ENCODE measurements at regions not wholly inside any gene's neighbourhood (a gene's known extent, or its start where the extent isn't known, plus 50 kb on each side); places are given as distances from the start of the nearest gene placed in this dataset.
A peak's percentile ranks its signal among the peaks of the same experiment; 100 is the strongest.

GRCh38 chr18:40529478-40529877 is 1425.6 kb upstream of the PIK3C3 start:
- DNase-seq, result no peak
- Histone ChIP-seq H3K9me3 (no peaks in the 10 kb centered on the region), H3K4me1 (no peaks in the 10 kb centered on the region), H3K4me3 (no peak overlapping the region), H3K27ac (no peak overlapping the region), H3K36me3 (ENCODE audit: low read depth, missing control alignments) (no peaks in the 10 kb centered on the region), H3K27me3 (no peaks in the 10 kb centered on the region)
- TF ChIP-seq CTCF (IDR thresholded peaks at IDR 0.05), result peak in 1 of 3 experiments; percentile 25
- no peak for TF ChIP-seq POLR2A (IDR thresholded peaks at IDR 0.05)
- WGBS, 2 donors, result 67 to 75% methylated on average over 1 of the region's 1 CpG
- intact Hi-C loops (cut with DNase I; ENCODE audit: low total_unique reads), result no loop called here

- H3K27ac ChIP-seq, result no peak overlapping the region
- no peaks in the 10 kb centered on the region for H3K4me1 ChIP-seq
- 84 to 86% methylated on average over 1 of the region's 1 CpG for WGBS, 2 donors
- TF ChIP-seq POLR2A (IDR thresholded peaks at IDR 0.05), result no peak
- no peaks in the 10 kb centered on the region for H3K9me3 ChIP-seq
- intact Hi-C loops (cut with DNase I; ENCODE audit: low total_unique reads), result no loop called here
- no peaks in the 10 kb centered on the region for H3K27me3 ChIP-seq
- no peak overlapping the region for H3K4me3 ChIP-seq
- H3K36me3 ChIP-seq (ENCODE audit: low read depth, missing control alignments), result no peaks in the 10 kb centered on the region
- no peak for DNase-seq
Measured at GRCh38 chr18:40524881-40525280, 1430.2 kb upstream of the PIK3C3 start.

- Histone ChIP-seq H3K4me1 (no peaks in the 10 kb centered on the region), H3K4me3 (no peak overlapping the region), H3K36me3 (ENCODE audit: low read depth, missing control alignments) (no peaks in the 10 kb centered on the region), H3K9me3 (no peaks in the 10 kb centered on the region), H3K27ac (no peak overlapping the region), H3K27me3 (no peaks in the 10 kb centered on the region)
- WGBS, 2 donors, result 95 to 100% methylated on average over 1 of the region's 1 CpG
- no peak for TF ChIP-seq POLR2A (IDR thresholded peaks at IDR 0.05)
- no peak for TF ChIP-seq CTCF (IDR thresholded peaks at IDR 0.05)
- no peak for DNase-seq
- intact Hi-C loops (cut with DNase I; ENCODE audit: low total_unique reads), result no loop called here
Measured at GRCh38 chr18:40523287-40523686, 1431.7 kb upstream of the PIK3C3 start.

- Histone ChIP-seq H3K4me3 (no peak overlapping the region), H3K27me3 (no peaks in the 10 kb centered on the region), H3K4me1 (no peaks in the 10 kb centered on the region), H3K36me3 (ENCODE audit: low read depth, missing control alignments) (no peaks in the 10 kb centered on the region), H3K27ac (no peak overlapping the region), H3K9me3 (no peaks in the 10 kb centered on the region)
- WGBS, 2 donors, result 58 to 72% methylated on average over 1 of the region's 1 CpG
- no peak for DNase-seq
- intact Hi-C loops (cut with DNase I; ENCODE audit: low total_unique reads), result no loop called here
- TF ChIP-seq CTCF (IDR thresholded peaks at IDR 0.05) (no peak), POLR2A (IDR thresholded peaks at IDR 0.05) (no peak)
Measured at GRCh38 chr18:40501026-40501425, 1454.0 kb upstream of the PIK3C3 start.

GRCh38 chr18:40494603-40495002 is 1460.4 kb upstream of the PIK3C3 start:
- no peak for DNase-seq
- Histone ChIP-seq H3K9me3 (no peaks in the 10 kb centered on the region), H3K27me3 (no peaks in the 10 kb centered on the region), H3K27ac (no peak overlapping the region), H3K4me1 (no peaks in the 10 kb centered on the region), H3K36me3 (ENCODE audit: low read depth, missing control alignments) (no peaks in the 10 kb centered on the region), H3K4me3 (no peak overlapping the region)
- 87 to 96% methylated on average over 2 of the region's 2 CpGs for WGBS, 2 donors
- TF ChIP-seq CTCF (IDR thresholded peaks at IDR 0.05), result no peak
- TF ChIP-seq POLR2A (IDR thresholded peaks at IDR 0.05), result no peak
- intact Hi-C loops (cut with DNase I; ENCODE audit: low total_unique reads), result no loop called here

Measured in testis (tissue), 2 donors.